IMR-90 (cell line): ENCODE measurements at regions not wholly inside any gene's neighbourhood (a gene's known extent, or its start where the extent isn't known, plus 50 kb on each side); places are given as distances from the start of the nearest gene placed in this dataset.

ENCODE experiments used
- ATAC-seq: fragments of 200-7000 bp; cut with Tn5 transposase; 2 replicates; pipeline ENCODE4 v1.9.1; 2020; ENCODE audit warnings: low read depth, mild to moderate bottlenecking, moderate library complexity
- BruUV-seq: library from RNA; stranded (reverse); fragments of 400-500 nt; replicated peaks from 2 replicates; lab custom pipeline; 2021; lab: Mats Ljungman, UMichigan
- CTCF ChIA-PET: fragments of 300-600 bp; formaldehyde crosslinking; extraction: SDS; loops from one replicate; lab custom pipeline; 2021; ENCODE audit warnings: antibody characterized with exemption; lab: Yijun Ruan, JAX
- POLR2A ChIA-PET: fragments of 300-600 bp; sonication (Branson Sonifier 250); formaldehyde crosslinking; loops from one replicate; lab custom pipeline; 2022; ENCODE audit warnings: antibody characterized with exemption; ENCODE audit not compliant: unreplicated experiment; lab: Charles Lee
- DNase-seq: peaks from one replicate; pipeline ENCODE4 v3.0.0; 2013
- H2AFZ ChIP-seq: replicated peaks from 2 replicates; pipeline ENCODE3; 2013; ENCODE audit warnings: low read length, mild to moderate bottlenecking; ENCODE audit not compliant: poor library complexity
- H2AK5ac ChIP-seq: 2 replicates; pipeline ENCODE4 v1.6.1; 2013; ENCODE audit warnings: low read depth, low read length, inconsistent platforms
- H2AK9ac ChIP-seq: replicated peaks from 2 replicates; pipeline ENCODE3; 2013; ENCODE audit warnings: mild to moderate bottlenecking, low read depth, low read length, moderate library complexity; ENCODE audit not compliant: poor library complexity
- H2BK120ac ChIP-seq: 2 replicates; pipeline ENCODE4 v1.6.1; 2013; ENCODE audit warnings: low read depth, low read length, inconsistent platforms
- H2BK15ac ChIP-seq: 3 replicates; pipeline ENCODE4 v1.6.1; 2013; ENCODE audit warnings: low read depth, low read length, inconsistent platforms
- H2BK20ac ChIP-seq: 2 replicates; pipeline ENCODE4 v1.6.1; 2013; ENCODE audit warnings: low read depth, mild to moderate bottlenecking, inconsistent platforms, low read length, moderate library complexity
- H2BK5ac ChIP-seq: 2 replicates; pipeline ENCODE4 v1.6.1; 2013; ENCODE audit warnings: mild to moderate bottlenecking, low read depth, low read length, inconsistent platforms; ENCODE audit not compliant: poor library complexity, severe bottlenecking
- H3K14ac ChIP-seq: replicated peaks from 2 replicates; pipeline ENCODE4 v1.6.1; 2013; ENCODE audit warnings: low read depth, low read length, inconsistent platforms
- H3K18ac ChIP-seq: 2 replicates; pipeline ENCODE4 v1.6.1; 2013; ENCODE audit warnings: low read depth, low read length, control low read depth
- H3K23ac ChIP-seq: 2 replicates; pipeline ENCODE4 v1.6.1; 2013; ENCODE audit warnings: low read depth, low read length, inconsistent platforms
- H3K27ac ChIP-seq: 2 replicates; pipeline ENCODE4 v1.5.1; 2013; ENCODE audit warnings: mild to moderate bottlenecking, control low read depth, low read length; ENCODE audit not compliant: insufficient read depth
- H3K27me3 ChIP-seq: 2 replicates; pipeline ENCODE4 v1.6.1; 2013; ENCODE audit warnings: low read length; ENCODE audit not compliant: control insufficient read depth, insufficient read depth
- H3K36me3 ChIP-seq: 2 replicates; pipeline ENCODE4 v1.6.1; 2013; ENCODE audit warnings: low read length, mixed read lengths; ENCODE audit not compliant: control insufficient read depth, insufficient read depth
- H3K4ac ChIP-seq: 2 replicates; pipeline ENCODE4 v1.6.1; 2013; ENCODE audit warnings: low read depth, low read length, inconsistent platforms
- H3K4me1 ChIP-seq: 2 replicates; pipeline ENCODE4 v1.6.1; 2013; ENCODE audit warnings: low read length, mixed read lengths; ENCODE audit not compliant: control insufficient read depth, insufficient read depth
- H3K4me2 ChIP-seq: 2 replicates; pipeline ENCODE4 v1.6.1; 2013; ENCODE audit warnings: low read depth, mild to moderate bottlenecking, control low read depth, low read length, moderate library complexity
- H3K4me3 ChIP-seq: 2 replicates; pipeline ENCODE4 v1.5.1; 2013; ENCODE audit warnings: low read depth, mild to moderate bottlenecking, control low read depth, low read length, moderate library complexity; ENCODE audit not compliant: insufficient read depth
- H3K56ac ChIP-seq: 2 replicates; pipeline ENCODE4 v1.6.1; 2013; ENCODE audit warnings: low read length, inconsistent platforms; ENCODE audit not compliant: insufficient read depth; ENCODE audit errors: extremely low read depth
- H3K79me1 ChIP-seq, 2 experiments: 2 replicates each; pipeline ENCODE4 v1.6.1; 2013; ENCODE audit warnings: low read length in 2 of 2, inconsistent platforms in 1 of 2, low read depth in 1 of 2
- H3K9ac ChIP-seq: 2 replicates; pipeline ENCODE4 v1.6.1; 2013; ENCODE audit warnings: low read depth, low read length, control low read depth
- H3K9me1 ChIP-seq: 2 replicates; pipeline ENCODE4 v1.6.1; 2013; ENCODE audit warnings: low read length, inconsistent platforms; ENCODE audit not compliant: insufficient read depth
- H3K9me3 ChIP-seq: 2 replicates; pipeline ENCODE4 v1.6.1; 2013; ENCODE audit warnings: low read length; ENCODE audit not compliant: control insufficient read depth, insufficient read depth
- H4K20me1 ChIP-seq: 2 replicates; pipeline ENCODE4 v1.6.1; 2013; ENCODE audit warnings: low read length, inconsistent platforms; ENCODE audit not compliant: insufficient read depth
- H4K5ac ChIP-seq: 2 replicates; pipeline ENCODE4 v1.6.1; 2013; ENCODE audit warnings: mild to moderate bottlenecking, low read depth, low read length, control low read depth
- H4K8ac ChIP-seq, 2 experiments: 2 replicates each; pipeline ENCODE4 v1.6.1; 2013; ENCODE audit warnings: low read depth in 2 of 2, low read length in 2 of 2, control low read depth in 1 of 2, inconsistent platforms in 1 of 2
- H4K91ac ChIP-seq: 2 replicates; pipeline ENCODE4 v1.6.1; 2013; ENCODE audit warnings: low read depth, low read length, inconsistent platforms; ENCODE audit not compliant: insufficient read depth
- CEBPB ChIP-seq: IDR thresholded peaks from 2 replicates; pipeline ENCODE4 v1.6.1; 2012; ENCODE audit warnings: low read depth, low read length, improper control_type of control experiment
- CTCF ChIP-seq: conservative IDR thresholded peaks from 2 replicates; pipeline ENCODE4 v1.5.1; 2012; ENCODE audit warnings: mild to moderate bottlenecking, low read depth, low read length, improper control_type of control experiment
- ELK1 ChIP-seq: fragments of 150-350 bp; IDR thresholded peaks from 2 replicates; pipeline ENCODE4 v1.6.1; 2016; ENCODE audit warnings: low read depth, mild to moderate bottlenecking, low read length, moderate library complexity, borderline replicate concordance
- MAFK ChIP-seq: IDR thresholded peaks from 2 replicates; pipeline ENCODE4 v1.6.1; 2012; ENCODE audit warnings: low read depth, low read length, improper control_type of control experiment
- MAZ ChIP-seq: IDR thresholded peaks from 2 replicates; pipeline ENCODE4 v1.6.1; 2012; ENCODE audit warnings: low read depth, mild to moderate bottlenecking, low read length, improper control_type of control experiment, moderate library complexity, borderline replicate concordance
- POLR2A ChIP-seq: IDR thresholded peaks from 2 replicates; pipeline ENCODE4 v1.6.1; 2012; ENCODE audit warnings: mild to moderate bottlenecking, low read depth, low read length
- RAD21 ChIP-seq: IDR thresholded peaks from 2 replicates; pipeline ENCODE4 v1.6.1; 2012; ENCODE audit warnings: low read length, improper control_type of control experiment
- SMC3 ChIP-seq: fragments of 150-350 bp; IDR thresholded peaks from 2 replicates; pipeline ENCODE4 v1.6.1; 2016; ENCODE audit warnings: low read depth, mild to moderate bottlenecking, antibody characterized with exemption, low read length, moderate library complexity
- WGBS, 2 experiments: methylation state at CpG; one replicate each; pipeline versions ENCODE4 v1.1.5 to v1.1.7; 2013; ENCODE audit warnings: missing lambda C conversion rate in 2 of 2; ENCODE audit not compliant: insufficient read length in 1 of 2; ENCODE audit errors: extremely low coverage in 2 of 2; 5-methylcytosine and 5-hydroxymethylcytosine counted together
- dilution Hi-C: fragments of 300-500 bp; cut with HindIII; formaldehyde crosslinking; loops from one replicate; pipeline ENCODE4 v1.14.3; 2018; ENCODE audit warnings: low sequenced_read_pairs; ENCODE audit not compliant: unreplicated experiment
- in situ Hi-C: fragments of 300-500 bp; cut with MboI; formaldehyde crosslinking; loops from 3 replicates; pipeline ENCODE4 v1.14.3; 2019; ENCODE audit warnings: low sequenced_read_pairs, inconsistent platforms, mixed read lengths
- intact Hi-C: fragments of 100-400 bp; cut with micrococcal nuclease; formaldehyde crosslinking; loops from 2 replicates; pipeline ENCODE4 v1.10.0; 2022

GRCh38 chr9:16179566-16179965, 626.7 kb downstream of the CCDC171 start:
- no TSS peak for BruUV-seq
- in situ Hi-C loops (no loop called here), intact Hi-C loops (loop anchor here (10.0 kb wide), 1 partner anchor 1435 kb away; no protein-coding TSS in a partner anchor), dilution Hi-C loops (no loop called here)
- TF ChIP-seq CEBPB (no peak), MAFK (no peak), POLR2A (no peak), RAD21 (no peak), MAZ (no peak), CTCF (no peak), ELK1 (no peak), SMC3 (no peak)
- Histone ChIP-seq H4K5ac (no peak overlapping the region), H4K8ac (no peak overlapping the region), H3K23ac (no peak overlapping the region), H3K27ac (no peak overlapping the region), H3K18ac (no peak overlapping the region), H2BK20ac (no peak overlapping the region), H2AFZ (no peak overlapping the region), H2BK15ac (no peak overlapping the region), H3K4ac (no peak overlapping the region; the same call in 1 of the 2 replicates), H3K56ac (no peak overlapping the region), H4K20me1 (no peaks in the 10 kb centered on the region), H2AK5ac (no peak overlapping the region), H2BK120ac (no peak overlapping the region), H2AK9ac (no peak overlapping the region), H3K9me3 (no peaks in the 10 kb centered on the region), H4K91ac (no peak overlapping the region), H2BK5ac (no peak overlapping the region), H3K4me1 (peaks cover 2% of the 10 kb centered on the region; the same call in 1 of the 2 replicates), H3K9ac (no peak overlapping the region), H3K79me1 (no peaks in the 10 kb centered on the region), H3K27me3 (no peaks in the 10 kb centered on the region), H3K14ac (no peak overlapping the region), H3K4me2 (no peak overlapping the region), H3K36me3 (no peaks in the 10 kb centered on the region), H3K9me1 (no peaks in the 10 kb centered on the region), H3K4me3 (no peak overlapping the region)
- WGBS, 2 experiments, result 100% methylated on average over 1 of the region's 5 CpGs; no CpG with 5 or more reads in 1 of the 2 experiments
- ChIA-PET CTCF (no interaction called here), POLR2A (no interaction called here)
- ATAC-seq (no peak), DNase-seq (no peak)
